Glomerular endothelial cell (primary cell): ENCODE measurements at regions not wholly inside any gene's neighbourhood (a gene's known extent, or its start where the extent isn't known, plus 50 kb on each side); places are given as distances from the start of the nearest gene placed in this dataset.

ENCODE experiments used
- DNase-seq: peaks from one replicate; pipeline ENCODE4 v3.0.0-alpha.2; 2011; ENCODE audit warnings: low read depth, low spot score; ENCODE audit errors: extremely low read depth

GRCh38 chr2:37471104-37471503 lies 126.7 kb downstream of the QPCT start:
- DNase-seq: no peak

DNA sequence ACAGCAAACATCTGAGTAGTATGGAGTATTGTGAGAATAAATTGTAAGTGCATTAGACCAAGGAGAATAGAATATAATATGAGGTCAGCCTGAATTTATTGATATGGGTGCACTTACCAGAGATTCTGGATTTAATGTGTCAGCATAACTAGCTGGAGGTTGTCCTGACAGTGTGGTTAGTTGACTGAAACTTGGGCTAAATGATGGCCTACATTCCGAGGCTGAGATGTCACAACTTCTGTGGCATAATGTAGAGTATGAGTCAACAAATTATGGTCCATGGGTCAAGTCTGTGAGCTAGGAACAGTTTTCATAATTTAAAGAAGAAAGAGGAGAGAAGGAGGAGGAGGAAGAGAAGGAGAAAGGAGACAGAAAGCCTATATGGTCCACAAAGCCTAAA lies 127.6 kb downstream of the QPCT start:
- DNase-seq: no peak

GRCh38 chr2:37472959-37473358 lies 128.5 kb downstream of the QPCT start:
- no peak for DNase-seq

DNA sequence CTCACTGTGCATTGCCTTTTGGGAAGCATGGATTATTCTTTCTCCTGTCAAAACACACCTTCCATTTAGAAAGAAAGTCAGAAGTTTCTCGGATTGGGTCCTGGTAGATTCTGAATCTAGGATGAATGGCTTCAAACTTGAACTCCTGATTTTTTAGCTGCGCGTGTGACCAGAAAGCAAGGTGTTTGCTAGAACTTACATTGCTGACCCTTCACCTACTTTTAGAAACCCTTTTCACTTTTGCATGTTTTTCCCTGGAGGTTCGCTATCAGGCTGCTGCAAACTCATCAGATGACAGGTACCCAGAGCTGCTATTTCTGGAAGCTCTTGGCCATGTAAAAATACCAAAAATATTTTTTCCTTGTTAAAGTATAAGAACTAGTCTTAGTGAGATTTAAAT lies 132.0 kb downstream of the QPCT start:
- DNase-seq: no peak

- no peak for DNase-seq
These were observed 133.5 kb downstream of the QPCT start for GRCh38 chr2:37477921-37478320.

DNA sequence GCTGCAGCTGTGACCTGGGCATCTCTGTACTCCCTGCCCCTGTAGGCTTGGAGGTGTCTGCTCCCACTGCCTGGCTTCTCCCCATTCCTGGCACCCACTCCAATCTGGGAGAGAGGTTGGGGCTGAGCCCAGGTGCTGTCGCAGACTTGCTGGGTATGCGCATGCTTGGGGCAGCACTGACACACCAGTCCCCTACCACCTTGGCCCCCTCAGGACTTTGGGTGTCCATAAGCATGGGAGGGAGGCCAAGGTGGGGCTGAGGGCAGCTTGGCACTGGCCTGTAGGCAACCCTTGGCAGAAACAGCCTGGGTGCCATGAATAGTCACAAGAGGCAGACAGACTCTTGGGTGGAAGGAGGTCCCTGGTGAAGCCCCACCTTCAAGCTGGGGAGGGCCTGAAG lies 136.8 kb downstream of the QPCT start:
- no peak for DNase-seq

GRCh38 chr2:37489041-37489456 lies 144.6 kb downstream of the QPCT start:
- no peak for DNase-seq

GRCh38 chr2:37489536-37489935 lies 145.1 kb downstream of the QPCT start:
- DNase-seq: no peak

DNA sequence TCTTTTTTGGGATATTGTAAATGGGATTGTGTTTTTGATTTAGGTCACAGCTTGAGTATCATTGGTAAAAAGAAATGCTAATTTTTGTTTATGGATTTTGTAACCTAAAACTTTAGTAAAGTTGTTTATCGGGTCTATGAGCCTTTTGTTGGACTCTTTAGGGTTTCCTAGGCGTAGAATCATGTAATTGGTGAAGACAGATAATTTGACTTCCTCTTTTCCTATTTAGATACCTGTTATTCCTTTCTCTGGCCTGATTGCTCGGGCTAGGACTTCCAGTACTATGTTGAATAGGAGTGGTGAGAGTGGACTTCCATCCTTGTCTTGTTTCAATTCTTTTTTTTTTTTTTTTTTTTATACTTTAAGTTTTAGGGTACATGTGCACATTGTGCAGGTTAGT lies 149.0 kb downstream of the QPCT start:
- no peak for DNase-seq

- DNase-seq: no peak
These were observed 154.7 kb downstream of the QPCT start for GRCh38 chr2:37499113-37499512.

GRCh38 chr2:37500031-37500430 lies 155.6 kb downstream of the QPCT start:
- no peak for DNase-seq

DNA sequence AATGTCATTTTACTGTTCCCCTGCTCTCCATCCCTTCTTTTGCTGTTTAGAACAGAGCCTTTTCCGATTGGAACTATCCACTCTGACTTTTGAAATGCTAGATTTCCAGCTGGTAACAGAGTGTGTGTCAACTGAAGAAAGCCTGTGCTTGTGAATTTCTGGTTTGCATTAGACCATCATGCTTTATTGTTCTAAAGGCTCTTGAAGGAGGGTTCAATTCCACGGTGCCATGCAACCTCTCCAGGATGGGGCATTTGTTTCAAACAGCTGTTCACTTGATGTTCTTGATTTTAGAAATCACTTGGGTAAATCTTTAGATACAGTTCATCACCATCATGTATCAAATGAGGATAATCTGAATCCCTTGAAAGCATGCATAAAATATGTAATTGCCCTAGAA lies 156.7 kb downstream of the QPCT start:
- no peak for DNase-seq

GRCh38 chr2:37506407-37507050 lies 162.1 kb downstream of the QPCT start:
- DNase-seq: no peak

DNA sequence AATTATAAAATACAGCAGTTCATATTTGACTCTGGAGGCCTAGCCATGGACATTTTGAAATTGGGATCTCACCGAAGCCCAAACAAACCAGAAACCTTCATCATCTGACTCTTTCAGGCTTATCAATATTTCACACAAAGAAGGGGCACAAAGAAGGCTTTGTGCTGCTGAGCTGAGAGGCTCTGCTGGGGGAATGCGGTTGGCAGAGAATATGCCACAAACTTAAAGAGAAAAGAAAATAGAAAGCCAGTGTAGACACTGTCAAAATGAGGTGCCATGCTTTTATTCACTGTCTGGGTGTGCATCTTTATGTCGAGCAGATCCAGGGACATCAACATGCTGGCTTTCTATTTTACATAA lies 162.6 kb downstream of the QPCT start:
- DNase-seq: no peak

GRCh38 chr2:37507703-37508102 lies 163.3 kb downstream of the QPCT start:
- no peak for DNase-seq

- no peak for DNase-seq
These were observed 158.5 kb downstream of the CDC42EP3 start for GRCh38 chr2:37512971-37513370.

DNA sequence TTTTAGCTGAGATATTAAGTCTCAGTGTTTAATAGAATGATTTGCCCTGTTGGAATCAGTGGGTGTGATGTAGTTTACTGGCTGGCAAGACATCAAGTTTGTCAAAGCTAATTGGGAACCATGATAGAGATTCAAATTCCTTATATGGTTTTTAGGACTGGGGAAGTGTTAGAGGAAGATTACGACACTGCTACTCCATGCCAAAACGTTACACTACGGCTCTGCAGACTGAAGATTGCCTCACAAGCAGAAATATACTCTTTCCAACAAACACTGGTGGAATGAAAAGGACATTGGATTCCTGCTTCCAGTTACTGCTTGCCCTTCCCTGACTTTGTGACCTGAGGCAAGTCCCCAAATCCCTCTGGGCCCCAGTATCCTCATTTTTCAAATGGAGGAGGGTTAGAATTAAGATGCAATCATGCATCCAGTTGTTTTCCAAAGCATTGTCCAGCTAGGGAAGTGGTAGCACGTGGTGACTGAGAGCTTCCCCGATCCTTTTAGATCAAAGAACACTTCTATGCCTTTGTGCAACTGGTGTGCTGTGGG lies 147.6 kb downstream of the CDC42EP3 start:
- DNase-seq: no peak

GRCh38 chr2:37526323-37526722 lies 145.1 kb downstream of the CDC42EP3 start:
- no peak for DNase-seq

GRCh38 chr2:37526856-37527255 lies 144.6 kb downstream of the CDC42EP3 start:
- no peak for DNase-seq

GRCh38 chr2:37527361-37527760 lies 144.1 kb downstream of the CDC42EP3 start:
- DNase-seq: no peak

GRCh38 chr2:37529830-37530415 lies 141.5 kb downstream of the CDC42EP3 start:
- no peak for DNase-seq

- DNase-seq: no peak
These were observed 138.9 kb downstream of the CDC42EP3 start for GRCh38 chr2:37532503-37532902.

DNA sequence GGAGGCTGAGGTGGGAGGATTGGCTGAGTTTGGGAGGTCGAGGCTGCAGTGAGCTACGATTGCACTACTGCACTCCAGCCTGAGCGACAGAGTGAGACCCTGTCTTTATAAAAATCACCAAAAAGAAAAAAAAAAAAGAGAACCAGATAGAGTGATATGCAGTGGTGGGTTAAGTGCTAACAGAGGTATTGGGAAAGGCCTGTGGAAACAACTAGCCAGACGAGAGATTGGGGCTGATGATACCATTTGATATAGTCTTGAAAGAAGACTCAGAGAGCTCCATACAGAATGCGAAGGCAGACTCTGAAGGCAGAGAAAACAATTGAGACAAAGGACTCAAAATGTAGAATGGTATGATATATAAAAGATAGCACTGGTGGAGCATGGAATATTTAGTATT lies 134.1 kb downstream of the CDC42EP3 start:
- DNase-seq: no peak
